ENCODE measurements at regions not wholly inside any gene's neighbourhood (a gene's known extent, or its start where the extent isn't known, plus 50 kb on each side); places are given as distances from the start of the nearest gene placed in this dataset.

- no peak for TF ChIP-seq MAX (IDR thresholded peaks at IDR 0.05)
- no peak for TF ChIP-seq POLR2A (IDR thresholded peaks at IDR 0.05; ENCODE audit: low read length)
- no peak for TF ChIP-seq MYC (IDR thresholded peaks at IDR 0.05; ENCODE audit: borderline replicate concordance, low read length)
- TF ChIP-seq RAD21 (conservative IDR thresholded peaks at IDR 0.05 in 1 of 2, IDR thresholded peaks at IDR 0.05 in 1 of 2), result no peak
- no peak for TF ChIP-seq CTCF (IDR thresholded peaks at IDR 0.05)
- TF ChIP-seq ATOH8 (CRISPR knock-in tag; IDR thresholded peaks at IDR 0.05; ENCODE audit: low read depth), result no peak
- no peak for TF ChIP-seq JUN (IDR thresholded peaks at IDR 0.05)
- TF ChIP-seq KDM1A (IDR thresholded peaks at IDR 0.05; ENCODE audit: low read depth), result no peak
Observed at GRCh38 chr4:103451341-103451740, 253.2 kb upstream of the CENPE start.
